ENCODE measurements at regions not wholly inside any gene's neighbourhood (a gene's known extent, or its start where the extent isn't known, plus 50 kb on each side); places are given as distances from the start of the nearest gene placed in this dataset.

DNA sequence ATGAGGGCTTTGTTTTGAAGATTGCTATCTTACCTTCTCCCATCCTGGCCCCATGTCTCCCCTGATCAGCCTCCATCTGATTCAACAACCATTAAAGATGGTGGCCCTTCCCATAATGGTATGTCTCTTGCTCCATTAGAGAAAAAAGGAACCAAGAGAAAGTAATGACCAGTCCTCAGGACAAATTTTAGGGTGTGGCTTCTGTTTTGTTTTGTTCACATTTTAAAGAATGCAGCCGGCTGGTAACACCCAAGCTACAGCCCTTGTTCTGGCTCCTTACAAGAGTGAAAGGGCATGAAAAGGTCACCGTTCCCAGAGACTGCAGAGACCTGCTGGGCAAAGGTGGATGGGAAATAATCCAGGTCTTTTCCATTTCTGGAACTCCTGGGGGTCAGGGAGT is 287.9 kb upstream of the NEBL start:
- Histone ChIP-seq H3K27ac (no peak overlapping the region), H3K4me1 (no peaks in the 10 kb centered on the region), H3K4me3 (no peak overlapping the region), H3K36me3 (no peaks in the 10 kb centered on the region), H3K9me3 (no peaks in the 10 kb centered on the region), H3K27me3 (no peaks in the 10 kb centered on the region)
- in situ Hi-C loops (cut with MboI; ENCODE audit: low pct_ligation_motif_present in 1 of 4, low pct_unique_long_range_greater_than_20kb in 1 of 4, low sequenced_read_pairs in 3 of 4) = no loop called here
- intact Hi-C loops (cut with DNase I; ENCODE audit: low total_unique reads) = no loop called here
- 80 to 81% methylated on average over 2 of the region's 2 CpGs for WGBS, 2 donors (ENCODE audit: low coverage in 1 of 2)
- DNase-seq = no peak
- TF ChIP-seq POLR2AphosphoS5 (IDR thresholded peaks at IDR 0.05) = no peak
- TF ChIP-seq EP300 (IDR thresholded peaks at IDR 0.05; ENCODE audit: low read depth) = no peak
- TF ChIP-seq POLR2A (IDR thresholded peaks at IDR 0.05) = no peak
- TF ChIP-seq, protein P1, sequence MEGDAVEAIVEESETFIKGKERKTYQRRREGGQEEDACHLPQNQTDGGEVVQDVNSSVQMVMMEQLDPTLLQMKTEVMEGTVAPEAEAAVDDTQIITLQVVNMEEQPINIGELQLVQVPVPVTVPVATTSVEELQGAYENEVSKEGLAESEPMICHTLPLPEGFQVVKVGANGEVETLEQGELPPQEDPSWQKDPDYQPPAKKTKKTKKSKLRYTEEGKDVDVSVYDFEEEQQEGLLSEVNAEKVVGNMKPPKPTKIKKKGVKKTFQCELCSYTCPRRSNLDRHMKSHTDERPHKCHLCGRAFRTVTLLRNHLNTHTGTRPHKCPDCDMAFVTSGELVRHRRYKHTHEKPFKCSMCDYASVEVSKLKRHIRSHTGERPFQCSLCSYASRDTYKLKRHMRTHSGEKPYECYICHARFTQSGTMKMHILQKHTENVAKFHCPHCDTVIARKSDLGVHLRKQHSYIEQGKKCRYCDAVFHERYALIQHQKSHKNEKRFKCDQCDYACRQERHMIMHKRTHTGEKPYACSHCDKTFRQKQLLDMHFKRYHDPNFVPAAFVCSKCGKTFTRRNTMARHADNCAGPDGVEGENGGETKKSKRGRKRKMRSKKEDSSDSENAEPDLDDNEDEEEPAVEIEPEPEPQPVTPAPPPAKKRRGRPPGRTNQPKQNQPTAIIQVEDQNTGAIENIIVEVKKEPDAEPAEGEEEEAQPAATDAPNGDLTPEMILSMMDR (IDR thresholded peaks at IDR 0.05) = no peak

DNA sequence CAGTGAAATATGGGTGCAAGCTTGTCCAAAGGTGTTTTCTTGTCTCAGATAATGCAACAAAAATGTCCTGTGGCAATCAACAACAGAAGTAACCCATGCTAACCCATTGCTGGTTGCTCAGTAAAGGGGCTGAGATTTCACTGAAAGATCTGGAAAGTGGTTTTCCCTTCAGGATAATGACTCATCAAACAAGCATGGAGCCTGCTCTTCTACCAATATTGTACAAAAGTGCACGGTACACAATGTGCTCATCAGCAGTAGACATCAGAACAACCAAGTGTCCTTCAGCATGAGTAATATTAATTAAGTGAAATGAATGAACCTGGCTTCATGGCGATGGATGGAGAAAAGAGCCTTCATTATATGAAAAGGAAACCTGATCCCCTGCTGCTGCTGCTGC is 287.1 kb upstream of the NEBL start:
- Histone ChIP-seq H3K27me3 (no peaks in the 10 kb centered on the region), H3K4me3 (no peak overlapping the region), H3K27ac (no peak overlapping the region), H3K4me1 (no peaks in the 10 kb centered on the region), H3K36me3 (no peaks in the 10 kb centered on the region), H3K9me3 (no peaks in the 10 kb centered on the region)
- no peak for DNase-seq
- in situ Hi-C loops (cut with MboI; ENCODE audit: low pct_ligation_motif_present in 1 of 4, low pct_unique_long_range_greater_than_20kb in 1 of 4, low sequenced_read_pairs in 3 of 4) = no loop called here
- no peak for TF ChIP-seq POLR2AphosphoS5 (IDR thresholded peaks at IDR 0.05)
- TF ChIP-seq POLR2A (IDR thresholded peaks at IDR 0.05) = no peak
- TF ChIP-seq, protein P1 (IDR thresholded peaks at IDR 0.05) = no peak
- TF ChIP-seq EP300 (IDR thresholded peaks at IDR 0.05; ENCODE audit: low read depth) = no peak
- intact Hi-C loops (cut with DNase I; ENCODE audit: low total_unique reads) = no loop called here
- 73 to 84% methylated on average over 2 of the region's 2 CpGs for WGBS, 2 donors (ENCODE audit: low coverage in 1 of 2)

DNA sequence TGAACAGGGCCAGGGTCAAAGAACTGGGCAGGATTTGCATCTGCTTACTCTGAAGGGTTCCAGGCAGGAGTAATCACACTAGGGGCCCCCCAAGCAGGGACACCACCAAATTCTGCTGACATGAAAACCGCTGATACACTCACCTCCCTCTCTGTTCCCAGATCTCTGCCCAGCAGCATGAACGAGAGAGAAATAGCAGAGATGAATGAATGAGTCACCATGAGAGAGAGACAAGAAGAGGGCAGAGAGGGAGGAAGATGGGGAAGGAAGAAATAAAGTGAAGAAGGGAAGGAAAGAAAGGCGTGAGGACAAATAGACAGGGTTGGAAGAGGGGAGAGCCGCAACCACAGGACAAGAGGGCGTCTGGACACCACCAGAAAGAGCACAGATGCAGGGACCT is 285.9 kb upstream of the NEBL start:
- Histone ChIP-seq H3K4me1 (no peaks in the 10 kb centered on the region), H3K27me3 (no peaks in the 10 kb centered on the region), H3K4me3 (no peak overlapping the region), H3K27ac (no peak overlapping the region), H3K36me3 (no peaks in the 10 kb centered on the region), H3K9me3 (no peaks in the 10 kb centered on the region)
- intact Hi-C loops (cut with DNase I; ENCODE audit: low total_unique reads) (no loop called here), in situ Hi-C loops (cut with MboI; ENCODE audit: low pct_ligation_motif_present in 1 of 4, low pct_unique_long_range_greater_than_20kb in 1 of 4, low sequenced_read_pairs in 3 of 4) (no loop called here)
- no peak for DNase-seq
- WGBS, 2 donors (ENCODE audit: low coverage in 1 of 2) = 80 to 85% methylated on average over 1 to 5 of the region's 5 CpGs
- TF ChIP-seq EP300 (IDR thresholded peaks at IDR 0.05; ENCODE audit: low read depth) (no peak), POLR2A (IDR thresholded peaks at IDR 0.05) (no peak), POLR2AphosphoS5 (IDR thresholded peaks at IDR 0.05) (no peak)
- TF ChIP-seq, protein P1 (IDR thresholded peaks at IDR 0.05) = no peak

DNA sequence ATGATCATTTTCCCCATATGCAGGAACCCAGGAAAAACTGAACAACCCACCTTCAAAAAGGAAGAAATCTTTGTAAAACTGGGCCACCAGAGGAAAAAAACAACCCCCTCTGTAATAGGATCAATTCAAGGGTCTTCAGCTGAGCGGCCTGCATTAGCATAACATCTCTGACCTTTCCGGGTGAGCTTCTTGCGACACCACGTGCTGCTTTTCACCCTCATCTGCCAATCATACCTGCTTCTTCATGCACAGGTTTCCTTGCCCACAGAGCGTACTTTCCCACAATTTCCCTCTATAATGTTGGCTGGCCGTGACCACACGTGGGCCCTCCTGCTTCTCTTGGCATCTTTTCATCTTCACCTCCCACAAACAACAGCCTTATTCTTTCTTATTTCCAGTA is 284.3 kb upstream of the NEBL start:
- WGBS, 2 donors (ENCODE audit: low coverage in 1 of 2) = 76 to 87% methylated on average over 5 to 7 of the region's 7 CpGs
- H3K4me1 ChIP-seq = no peaks in the 10 kb centered on the region
- intact Hi-C loops (cut with DNase I; ENCODE audit: low total_unique reads) = no loop called here
- H3K4me3 ChIP-seq = no peak overlapping the region
- no peak for DNase-seq
- H3K36me3 ChIP-seq = no peaks in the 10 kb centered on the region
- H3K9me3 ChIP-seq = no peaks in the 10 kb centered on the region
- H3K27ac ChIP-seq = no peak overlapping the region
- no peak for TF ChIP-seq POLR2A (IDR thresholded peaks at IDR 0.05)
- TF ChIP-seq, protein P1 (IDR thresholded peaks at IDR 0.05) = no peak
- no peaks in the 10 kb centered on the region for H3K27me3 ChIP-seq
- in situ Hi-C loops (cut with MboI; ENCODE audit: low pct_ligation_motif_present in 1 of 4, low pct_unique_long_range_greater_than_20kb in 1 of 4, low sequenced_read_pairs in 3 of 4) = no loop called here
